HG02571 (cell line): ENCODE measurements at regions not wholly inside any gene's neighbourhood (a gene's known extent, or its start where the extent isn't known, plus 50 kb on each side); places are given as distances from the start of the nearest gene placed in this dataset.

Source experiments
- ATAC-seq: cut with Tn5 transposase; IDR thresholded peaks from one replicate; pipeline ENCODE4 v1.9.1; 2021; ENCODE audit warnings: mild to moderate bottlenecking, moderate library complexity; ENCODE audit not compliant: unreplicated experiment

DNA sequence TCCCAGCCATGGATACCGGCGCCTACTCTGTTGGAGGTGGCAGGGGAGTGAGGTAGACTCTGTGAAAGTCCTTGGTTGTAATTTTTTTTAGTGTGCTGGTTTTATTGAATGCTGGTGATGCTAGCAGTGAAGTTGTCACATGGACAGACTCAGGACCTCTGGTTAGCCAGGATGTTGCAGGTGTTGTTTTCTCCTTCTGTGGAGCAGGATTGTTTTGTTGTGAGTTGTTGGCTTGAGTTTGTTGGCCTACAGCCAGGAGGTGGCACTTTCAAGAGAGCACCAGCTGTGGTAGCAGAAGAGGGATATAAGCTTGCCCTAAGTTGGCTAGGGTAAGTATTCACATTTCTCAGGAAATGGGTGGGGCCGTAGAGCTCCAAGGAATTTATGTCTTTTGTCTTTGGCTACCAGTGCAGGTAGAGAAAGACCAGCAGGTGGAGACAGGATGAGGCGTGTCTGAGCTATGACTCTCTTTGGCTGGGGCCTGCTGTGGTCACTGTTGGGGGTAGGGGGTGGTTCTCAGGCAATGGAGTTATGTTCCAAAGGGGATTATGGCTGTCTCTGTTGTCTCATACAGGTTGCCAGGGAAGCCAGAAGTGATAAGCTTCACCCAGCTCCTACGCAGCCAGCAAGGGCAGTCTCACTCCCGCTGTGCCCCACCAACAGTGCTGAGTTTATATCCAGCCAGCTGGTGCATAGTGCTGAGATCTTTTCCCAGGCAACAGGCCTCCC is 248.7 kb downstream of the TAF11L14 start:
- ATAC-seq, result no peak

GRCh38 chr5:17888155-17888554 is 253.9 kb downstream of the TAF11L14 start:
- no peak for ATAC-seq

DNA sequence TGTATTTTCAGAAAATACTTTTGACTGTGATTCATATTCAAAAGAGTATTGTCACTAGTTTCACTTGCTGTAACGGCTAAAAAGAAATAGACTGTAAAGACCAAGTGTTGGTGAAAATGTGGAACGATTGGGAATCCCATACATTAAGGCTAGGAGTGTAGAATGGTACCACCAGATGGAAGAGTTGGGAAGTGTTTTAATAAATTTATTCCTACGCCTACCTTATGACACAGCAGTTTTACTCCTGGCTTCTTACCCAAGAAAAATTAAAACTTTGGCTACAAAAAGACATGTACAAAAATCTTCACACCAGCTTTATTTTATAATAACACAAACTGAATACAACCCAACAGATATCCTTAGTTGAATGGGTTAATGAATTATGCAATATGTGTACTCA is 256.2 kb downstream of the TAF11L14 start:
- no peak for ATAC-seq

DNA sequence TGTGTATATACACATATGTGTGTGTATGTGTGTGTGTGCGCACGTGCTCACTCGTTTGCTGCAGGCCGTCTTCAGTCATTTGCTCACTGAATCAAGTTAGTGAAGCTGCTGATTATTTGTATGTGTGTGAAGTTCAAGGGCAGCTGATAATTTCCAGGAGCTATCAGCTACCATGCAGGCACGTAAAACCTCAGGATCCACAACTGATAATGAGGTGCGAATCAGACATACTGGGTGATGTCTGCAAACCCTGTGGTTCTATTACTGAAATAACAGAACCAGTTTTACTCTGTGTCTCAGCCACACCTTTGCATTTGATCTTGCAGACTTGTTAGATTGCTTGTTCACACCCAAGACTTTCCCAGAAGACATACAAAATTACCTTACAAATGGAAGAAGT is 257.6 kb downstream of the TAF11L14 start:
- ATAC-seq, result no peak

DNA sequence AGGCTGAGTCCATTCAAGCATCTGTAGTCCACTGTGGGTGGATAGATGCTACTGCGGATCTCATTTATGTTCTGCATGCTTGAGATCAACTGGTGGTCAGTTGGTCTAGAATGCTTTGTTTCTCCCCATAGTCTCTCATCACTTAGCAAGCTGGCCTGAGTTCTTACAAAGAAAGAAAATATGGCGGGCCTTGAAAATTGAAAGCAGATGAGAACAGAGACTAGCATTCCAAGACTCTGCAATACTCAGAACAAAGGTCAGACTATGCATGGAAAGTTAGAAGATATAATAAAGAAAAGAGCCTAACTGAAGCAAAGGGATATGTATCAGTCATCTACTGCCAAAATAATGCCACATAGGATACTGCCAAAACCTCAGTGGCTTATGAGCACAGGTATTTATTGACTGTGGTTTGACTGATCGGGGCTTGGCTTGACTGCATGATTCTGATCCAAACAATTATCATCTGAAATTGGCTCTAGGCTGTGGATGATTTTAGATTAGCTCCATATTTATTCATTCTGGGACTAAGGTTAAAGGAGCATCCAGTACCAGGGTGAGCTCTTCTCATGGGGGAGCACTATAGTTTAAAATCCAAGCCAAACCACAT is 258.9 kb downstream of the TAF11L14 start:
- no peak for ATAC-seq

DNA sequence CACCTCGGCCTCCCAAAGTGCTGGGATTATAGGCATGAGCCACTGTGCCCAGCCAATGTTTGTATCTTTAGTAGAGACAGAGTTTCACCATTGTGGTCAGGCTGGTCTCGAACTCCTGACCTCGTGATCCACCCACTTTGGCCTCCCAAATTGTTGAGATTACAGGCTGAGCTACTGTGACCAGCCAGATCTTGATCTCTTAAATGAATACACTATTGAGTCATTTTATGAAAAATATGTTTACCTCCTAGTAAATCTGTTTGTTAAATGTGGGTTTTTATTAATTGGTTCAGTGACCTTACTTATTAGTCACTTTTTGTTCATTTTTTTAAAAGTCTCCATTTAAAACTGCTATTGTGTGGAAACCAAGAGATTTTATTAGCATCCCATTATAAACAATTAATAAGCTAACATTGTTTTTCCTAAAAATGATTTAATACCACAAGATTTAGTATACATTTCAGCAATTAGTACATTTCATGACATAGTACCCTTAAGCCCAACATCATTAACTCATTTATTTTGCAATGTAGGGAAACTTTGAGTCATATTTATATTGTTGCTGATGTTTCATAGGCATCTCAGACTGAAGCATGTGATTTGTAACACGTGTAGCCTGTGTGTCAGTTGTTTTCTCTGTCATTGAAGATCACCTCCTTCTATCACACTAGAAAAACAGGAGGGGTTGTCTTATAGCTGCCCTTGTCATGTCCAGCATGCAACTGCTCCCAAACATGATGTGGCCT is 261.2 kb downstream of the TAF11L14 start:
- no peak for ATAC-seq

DNA sequence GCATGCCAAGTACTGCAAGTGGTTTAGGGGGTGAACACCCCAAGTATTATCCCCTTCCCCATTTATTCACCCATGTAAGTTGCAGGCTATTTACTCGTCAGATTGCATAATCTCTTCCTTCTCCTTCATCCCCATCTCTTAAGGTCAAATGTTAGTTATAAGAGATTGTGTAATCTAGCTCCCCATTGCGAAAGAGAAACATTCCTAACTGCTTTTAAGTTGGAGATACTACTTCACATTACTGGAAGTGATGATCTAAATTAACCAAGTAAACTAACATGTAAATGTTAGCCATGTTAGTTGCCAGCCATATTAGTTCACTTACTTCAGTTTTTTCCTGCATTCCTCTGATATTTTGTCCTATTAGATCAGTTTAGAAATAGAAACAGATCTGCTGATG is 262.3 kb downstream of the TAF11L14 start:
- ATAC-seq, result no peak

GRCh38 chr5:17897776-17898175 is 263.5 kb downstream of the TAF11L14 start:
- ATAC-seq, result no peak

DNA sequence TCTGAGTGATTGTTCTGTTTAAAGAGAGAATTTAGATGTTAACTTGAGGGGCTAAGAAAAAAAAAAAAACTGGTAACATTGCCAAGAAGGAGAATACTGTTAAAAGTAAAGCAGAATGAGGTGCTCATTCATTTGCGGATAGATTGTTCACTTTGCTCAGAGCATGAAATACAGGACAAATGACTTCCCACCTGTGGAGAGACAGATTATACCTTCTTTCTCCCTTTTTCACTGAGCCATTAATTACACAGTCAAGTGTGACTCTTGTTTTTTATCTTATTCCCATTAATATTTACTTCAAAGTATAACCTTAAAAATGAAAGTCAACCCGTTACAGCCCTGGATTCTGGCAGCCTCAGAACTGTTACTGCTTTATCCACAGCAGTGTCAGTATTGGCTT is 264.5 kb downstream of the TAF11L14 start:
- ATAC-seq, result no peak

DNA sequence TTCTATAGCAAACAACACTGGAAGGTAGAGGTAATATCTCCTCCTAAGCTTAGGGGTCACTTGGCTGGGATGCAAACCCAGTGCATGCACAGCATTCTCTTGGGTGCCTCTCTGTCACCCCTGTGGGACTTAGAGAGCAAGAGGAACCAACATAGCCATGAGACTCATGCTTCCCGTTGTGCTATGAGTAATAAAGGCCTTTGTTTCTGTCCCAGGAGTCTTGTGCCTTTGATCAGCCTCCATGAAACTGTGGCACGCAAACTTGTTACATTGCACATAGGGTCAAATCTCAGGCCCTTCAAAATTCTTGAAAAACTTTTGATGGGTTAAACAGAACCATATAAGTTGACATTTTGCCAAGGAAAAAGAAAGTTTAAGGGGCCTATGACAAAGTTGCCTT is 272.8 kb downstream of the TAF11L14 start:
- ATAC-seq, result peak; percentile 57

DNA sequence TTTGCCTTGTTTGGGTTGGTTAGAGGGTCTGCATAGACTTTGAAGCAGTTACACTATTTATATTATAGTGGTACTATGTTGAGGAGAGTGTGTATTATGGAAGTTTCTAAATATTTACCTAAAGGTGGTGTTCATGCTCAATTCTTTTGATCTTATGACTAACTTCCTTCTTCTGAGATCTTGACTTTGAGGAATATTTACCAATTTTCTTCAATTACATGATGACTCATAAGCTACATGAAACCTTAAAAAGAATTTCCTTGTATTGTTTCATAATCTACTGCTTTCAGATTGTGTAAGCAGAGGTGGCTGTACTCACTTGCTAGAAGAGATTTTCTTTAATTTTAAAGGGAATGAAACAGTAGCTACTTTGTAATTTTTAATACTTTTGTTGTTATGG is 276.1 kb downstream of the TAF11L14 start:
- no peak for ATAC-seq

- ATAC-seq, result peak; percentile 67
These were observed 278.5 kb downstream of the TAF11L14 start for GRCh38 chr5:17912794-17913193.

GRCh38 chr5:17916446-17916845 is 282.2 kb downstream of the TAF11L14 start:
- ATAC-seq, result no peak

GRCh38 chr5:17917465-17917864 is 283.2 kb downstream of the TAF11L14 start:
- ATAC-seq, result no peak

DNA sequence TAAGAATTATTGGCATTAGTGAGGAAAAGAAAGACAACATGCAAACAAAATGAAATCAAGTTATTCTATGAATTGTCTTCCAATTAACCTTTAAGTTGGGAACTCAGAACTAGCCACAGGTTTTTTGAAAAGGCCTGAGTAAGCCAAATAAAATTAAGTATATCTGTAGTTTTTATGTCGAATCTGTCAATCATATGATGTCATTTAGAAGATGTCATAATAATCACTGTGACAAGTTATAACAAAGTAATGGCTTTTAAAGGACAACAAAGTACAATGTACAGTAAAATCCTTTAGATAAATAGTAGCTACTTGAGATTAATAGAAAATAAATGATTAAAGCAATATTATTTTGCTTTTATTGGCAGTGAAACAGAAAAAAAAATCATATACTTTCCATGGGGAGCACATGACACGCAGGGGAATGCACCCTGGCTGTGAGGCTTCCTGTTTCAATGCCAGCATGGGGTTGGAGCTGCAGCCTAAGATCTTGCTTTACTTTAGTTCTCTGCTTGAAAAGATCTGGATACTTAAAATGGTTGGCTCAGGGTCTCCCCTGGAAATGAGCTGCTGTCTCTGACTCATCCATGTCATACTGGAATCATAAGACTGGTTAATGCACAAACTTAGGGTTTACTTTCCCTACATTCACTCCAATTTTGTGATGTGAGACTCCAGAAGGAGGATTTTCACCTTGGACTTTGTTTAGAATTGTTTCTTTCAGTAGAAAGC is 284.3 kb downstream of the TAF11L14 start:
- ATAC-seq, result no peak

DNA sequence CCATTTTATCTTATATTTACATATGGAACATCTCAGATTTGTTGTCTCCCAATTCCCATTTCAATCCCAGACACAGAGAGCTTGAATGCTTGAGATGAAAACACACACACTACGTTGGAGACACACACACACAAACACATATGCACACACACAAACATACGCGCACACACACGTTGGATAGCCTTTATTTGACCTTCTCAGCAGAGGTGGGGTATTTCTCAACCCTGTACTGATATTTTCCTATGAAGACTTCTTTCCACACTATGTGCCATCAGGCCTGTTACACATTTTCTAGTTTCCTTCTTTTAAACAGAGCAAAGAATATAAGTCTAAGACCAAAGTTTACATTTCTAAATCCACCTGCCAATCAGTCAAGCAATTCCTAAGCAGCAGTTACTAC is 291.0 kb downstream of the TAF11L14 start:
- no peak for ATAC-seq

GRCh38 chr5:17928581-17928981 is 294.3 kb downstream of the TAF11L14 start:
- no peak for ATAC-seq

- no peak for ATAC-seq
These were observed 294.9 kb downstream of the TAF11L14 start for GRCh38 chr5:17929171-17929570.

DNA sequence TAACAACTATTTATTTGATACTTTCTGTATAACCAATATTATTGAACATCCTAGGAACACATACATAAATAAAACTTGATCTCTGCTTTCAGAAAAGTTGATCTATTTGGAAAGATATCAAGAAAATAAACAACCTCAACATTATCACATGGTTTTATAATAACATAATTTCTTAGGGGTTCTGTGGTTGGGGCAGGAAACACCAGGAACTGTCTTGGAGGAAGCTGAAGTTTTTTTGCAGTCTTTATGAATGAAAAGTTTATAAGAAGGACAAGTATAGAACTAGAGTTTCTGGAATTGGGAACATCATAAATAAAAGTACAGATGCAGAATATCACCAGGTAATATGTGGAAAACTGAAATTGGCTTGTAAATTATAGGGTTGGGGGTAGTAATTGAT is 296.1 kb downstream of the TAF11L14 start:
- ATAC-seq, result no peak

- ATAC-seq, result no peak
These were observed 309.8 kb downstream of the TAF11L14 start for GRCh38 chr5:17944046-17944445.

DNA sequence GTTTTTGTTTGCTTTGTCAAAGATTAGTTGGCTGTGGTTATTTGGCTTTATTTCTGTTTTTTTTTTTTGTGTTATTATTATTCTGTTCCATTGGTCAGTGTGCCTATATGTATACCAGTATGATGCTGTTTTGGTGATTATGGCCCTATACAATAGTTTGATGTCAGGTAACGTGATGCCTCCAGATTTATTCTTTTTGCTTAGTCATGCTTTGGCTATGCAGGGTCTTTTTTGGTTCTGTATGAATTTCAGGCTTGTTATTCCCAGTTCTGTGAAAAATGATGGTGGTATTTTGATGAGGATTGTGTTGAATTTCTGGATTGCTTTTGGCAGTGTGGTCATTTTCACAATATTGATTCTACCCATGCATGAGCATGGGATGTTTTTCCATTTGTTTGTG is 312.8 kb downstream of the TAF11L14 start:
- ATAC-seq, result no peak
